OCI-LY3 (cell line): ENCODE measurements at regions not wholly inside any gene's neighbourhood (a gene's known extent, or its start where the extent isn't known, plus 50 kb on each side); places are given as distances from the start of the nearest gene placed in this dataset.

Source experiments
- CTCF ChIP-seq: fragments of 200-600, 300-600 bp; sonication (generic); IDR thresholded peaks from 2 replicates; pipeline ENCODE4 v1.5.1; 2014; ENCODE audit warnings: antibody characterized with exemption, low read length, low read depth
- EZH2phosphoT487 ChIP-seq: fragments of 200-600 bp; shearing (Covaris generic); IDR thresholded peaks from 2 replicates; pipeline ENCODE4 v1.6.1; 2018; ENCODE audit warnings: antibody characterized with exemption, mixed run types, low read depth

GRCh38 chr2:16464641-16465040 is 201.0 kb downstream of the CYRIA start:
- TF ChIP-seq CTCF = no peak
- TF ChIP-seq EZH2phosphoT487 = no peak
